IPS DF 19.7 (cell line): ENCODE measurements at regions not wholly inside any gene's neighbourhood (a gene's known extent, or its start where the extent isn't known, plus 50 kb on each side); places are given as distances from the start of the nearest gene placed in this dataset.

ENCODE experiments used
- DNase-seq: peaks from one replicate; pipeline ENCODE4 v3.0.0-alpha.2; 2013; ENCODE audit warnings: low read depth, low spot score

GRCh38 chr4:11342401-11342800 lies 86.3 kb downstream of the HS3ST1 start:
- no peak for DNase-seq

- no peak for DNase-seq
Measured at GRCh38 chr4:11341337-11342043, 87.2 kb downstream of the HS3ST1 start.

GRCh38 chr4:11338956-11339782 lies 89.5 kb downstream of the HS3ST1 start:
- no peak for DNase-seq

GRCh38 chr4:11337287-11337686 lies 91.4 kb downstream of the HS3ST1 start:
- DNase-seq: no peak

GRCh38 chr4:11336435-11336834 lies 92.3 kb downstream of the HS3ST1 start:
- DNase-seq: no peak

GRCh38 chr4:11334887-11335286 lies 93.8 kb downstream of the HS3ST1 start:
- no peak for DNase-seq

- no peak for DNase-seq
Measured at GRCh38 chr4:11328401-11328800, 100.3 kb downstream of the HS3ST1 start.

GRCh38 chr4:11326021-11326420 lies 102.7 kb downstream of the HS3ST1 start:
- no peak for DNase-seq

GRCh38 chr4:11323771-11324170 lies 104.9 kb downstream of the HS3ST1 start:
- no peak for DNase-seq

GRCh38 chr4:11313157-11313943 lies 115.3 kb downstream of the HS3ST1 start:
- no peak for DNase-seq

GRCh38 chr4:11312389-11312788 lies 116.3 kb downstream of the HS3ST1 start:
- no peak for DNase-seq

GRCh38 chr4:11301075-11301660 lies 127.5 kb downstream of the HS3ST1 start:
- no peak for DNase-seq

- DNase-seq: no peak
Measured at GRCh38 chr4:11299836-11300235, 128.9 kb downstream of the HS3ST1 start.

GRCh38 chr4:11299016-11299415 lies 129.7 kb downstream of the HS3ST1 start:
- no peak for DNase-seq

GRCh38 chr4:11298451-11298850 lies 130.2 kb downstream of the HS3ST1 start:
- DNase-seq: no peak

- no peak for DNase-seq
Measured at GRCh38 chr4:11297627-11298026, 131.1 kb downstream of the HS3ST1 start.

GRCh38 chr4:11297201-11297600 lies 131.5 kb downstream of the HS3ST1 start:
- DNase-seq: no peak

- no peak for DNase-seq
Measured at GRCh38 chr4:11293866-11294265, 134.8 kb downstream of the HS3ST1 start.

- no peak for DNase-seq
Measured at GRCh38 chr4:11287055-11287454, 141.6 kb downstream of the HS3ST1 start.

- DNase-seq: no peak
Measured at GRCh38 chr4:11286533-11286932, 142.2 kb downstream of the HS3ST1 start.

GRCh38 chr4:11281720-11282119 lies 147.0 kb downstream of the HS3ST1 start:
- DNase-seq: no peak

- no peak for DNase-seq
Measured at GRCh38 chr4:11271263-11271662, 157.4 kb downstream of the HS3ST1 start.
